A673 (cell line): ENCODE measurements at regions not wholly inside any gene's neighbourhood (a gene's known extent, or its start where the extent isn't known, plus 50 kb on each side); places are given as distances from the start of the nearest gene placed in this dataset.

Experiments
- BruUV-seq: library from RNA; stranded (reverse); fragments of 400-500 nt; replicated peaks from 2 replicates; lab custom pipeline; 2021; lab: Mats Ljungman, UMichigan
- CTCF ChIA-PET: fragments of 300-600 bp; sonication (Branson Sonifier 250); formaldehyde crosslinking; loops from one replicate; lab custom pipeline; 2022; ENCODE audit warnings: antibody characterized with exemption; lab: Charles Lee
- POLR2A ChIA-PET: fragments of 300-600 bp; sonication (Branson Sonifier 250); formaldehyde crosslinking; loops from one replicate; lab custom pipeline; 2022; ENCODE audit warnings: antibody characterized with exemption; ENCODE audit not compliant: low non-redundant PET; lab: Charles Lee
- DNase-seq: peaks from one replicate; pipeline ENCODE4 v3.0.0-alpha.2; 2015; ENCODE audit warnings: low spot score
- H3K27ac ChIP-seq: fragments of 200-600 bp; sonication (generic); 2 replicates; pipeline ENCODE4 v1.5.1; 2016; ENCODE audit warnings: mixed run types, low read depth, mild to moderate bottlenecking, mixed read lengths, antibody characterized with exemption, low read length; ENCODE audit not compliant: poor library complexity, severe bottlenecking
- H3K27me3 ChIP-seq: fragments of 200-600 bp; sonication (generic); replicated peaks from 2 replicates; pipeline ENCODE4 v1.6.1; 2017; ENCODE audit warnings: mixed run types, low read depth, mild to moderate bottlenecking, mixed read lengths, antibody characterized with exemption, low read length; ENCODE audit not compliant: insufficient read depth, poor library complexity
- H3K36me3 ChIP-seq: fragments of 200-600 bp; sonication (generic); 2 replicates; pipeline ENCODE4 v1.6.1; 2016; ENCODE audit warnings: mixed run types, mild to moderate bottlenecking, mixed read lengths, antibody characterized with exemption, low read length; ENCODE audit not compliant: insufficient read depth, poor library complexity, severe bottlenecking
- H3K4me1 ChIP-seq: fragments of 200-600 bp; sonication (generic); 2 replicates; pipeline ENCODE4 v1.6.1; 2017; ENCODE audit warnings: mixed run types, mild to moderate bottlenecking, mixed read lengths, antibody characterized with exemption, low read length; ENCODE audit not compliant: insufficient read depth, poor library complexity, severe bottlenecking
- H3K4me3 ChIP-seq: fragments of 200-600 bp; sonication (generic); 2 replicates; pipeline ENCODE4 v1.5.1; 2016; ENCODE audit warnings: low read depth, mixed run types, mild to moderate bottlenecking, mixed read lengths, low read length; ENCODE audit not compliant: poor library complexity, severe bottlenecking
- H3K9me3 ChIP-seq: fragments of 200-600 bp; sonication (generic); 2 replicates; pipeline ENCODE4 v1.6.1; 2016; ENCODE audit warnings: mixed run types, low read depth, mild to moderate bottlenecking, mixed read lengths, antibody characterized with exemption, low read length; ENCODE audit not compliant: poor library complexity, severe bottlenecking
- EZH2 ChIP-seq: fragments of 200-600 bp; sonication (generic); IDR thresholded peaks from 2 replicates; pipeline ENCODE4 v1.6.1; 2017; ENCODE audit warnings: borderline replicate concordance, low read depth, mild to moderate bottlenecking, mixed read lengths, antibody characterized with exemption, low read length; ENCODE audit not compliant: poor library complexity, severe bottlenecking
- intact Hi-C: fragments of 100-400 bp; cut with micrococcal nuclease; formaldehyde crosslinking; loops from one replicate; pipeline ENCODE4 v1.10.0; 2022; ENCODE audit not compliant: unreplicated experiment
- TF ChIP-seq, protein P1 (sequence below): fragments of 300-800, 200-600 bp; sonication (generic); conservative IDR thresholded peaks from 2 replicates; pipeline ENCODE4 v1.5.1; 2017; ENCODE audit warnings: low read depth, mild to moderate bottlenecking, antibody characterized with exemption, low read length, moderate library complexity, mixed read lengths

DNA sequence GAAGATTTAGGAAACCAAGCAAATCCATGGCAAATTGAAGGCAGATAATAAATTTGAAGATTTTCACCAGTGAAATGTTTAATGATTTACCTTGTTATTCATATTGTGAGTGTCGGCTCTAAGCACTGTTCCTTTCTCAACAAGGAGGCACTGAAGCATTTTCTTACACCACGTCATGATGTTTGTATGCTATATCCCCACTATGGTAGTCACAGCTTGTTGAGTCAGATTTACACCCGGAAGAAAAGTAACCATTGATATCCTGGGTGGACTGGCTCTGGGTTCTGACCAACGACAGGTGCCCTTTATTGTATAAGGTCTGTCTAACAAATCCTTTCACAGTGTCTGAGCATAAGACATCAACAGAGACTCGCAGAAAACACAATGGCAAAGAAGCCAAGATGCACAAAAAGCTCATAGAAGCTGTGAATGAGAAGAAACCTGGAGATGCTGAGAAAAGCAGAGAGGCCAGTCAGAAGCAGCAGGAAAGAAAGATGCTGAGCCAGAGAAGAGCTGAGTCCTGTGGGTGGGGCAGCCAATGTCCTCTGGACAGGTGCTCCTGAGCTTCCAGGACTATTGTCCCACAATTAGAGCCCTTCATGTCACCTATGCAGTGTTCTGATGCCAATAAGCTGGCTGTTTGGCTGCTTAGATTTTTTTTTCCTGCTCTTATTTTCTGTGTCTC is 49.7 kb upstream of the ARHGAP5 start:
- BruUV-seq = no TSS peak
- DNase-seq = no peak
- intact Hi-C loops = no loop called here

More for the DNA sequence above, 49.7 kb upstream of the ARHGAP5 start:
- H3K9me3 ChIP-seq = no peaks in the 10 kb centered on the region
- CTCF ChIA-PET = no interaction called here
- no peak for TF ChIP-seq EZH2
- TF ChIP-seq, protein P1, sequence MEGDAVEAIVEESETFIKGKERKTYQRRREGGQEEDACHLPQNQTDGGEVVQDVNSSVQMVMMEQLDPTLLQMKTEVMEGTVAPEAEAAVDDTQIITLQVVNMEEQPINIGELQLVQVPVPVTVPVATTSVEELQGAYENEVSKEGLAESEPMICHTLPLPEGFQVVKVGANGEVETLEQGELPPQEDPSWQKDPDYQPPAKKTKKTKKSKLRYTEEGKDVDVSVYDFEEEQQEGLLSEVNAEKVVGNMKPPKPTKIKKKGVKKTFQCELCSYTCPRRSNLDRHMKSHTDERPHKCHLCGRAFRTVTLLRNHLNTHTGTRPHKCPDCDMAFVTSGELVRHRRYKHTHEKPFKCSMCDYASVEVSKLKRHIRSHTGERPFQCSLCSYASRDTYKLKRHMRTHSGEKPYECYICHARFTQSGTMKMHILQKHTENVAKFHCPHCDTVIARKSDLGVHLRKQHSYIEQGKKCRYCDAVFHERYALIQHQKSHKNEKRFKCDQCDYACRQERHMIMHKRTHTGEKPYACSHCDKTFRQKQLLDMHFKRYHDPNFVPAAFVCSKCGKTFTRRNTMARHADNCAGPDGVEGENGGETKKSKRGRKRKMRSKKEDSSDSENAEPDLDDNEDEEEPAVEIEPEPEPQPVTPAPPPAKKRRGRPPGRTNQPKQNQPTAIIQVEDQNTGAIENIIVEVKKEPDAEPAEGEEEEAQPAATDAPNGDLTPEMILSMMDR = no peak
- no peaks in the 10 kb centered on the region for H3K27me3 ChIP-seq
- H3K4me1 ChIP-seq = no peaks in the 10 kb centered on the region
- H3K36me3 ChIP-seq = no peaks in the 10 kb centered on the region
- H3K27ac ChIP-seq = no peak overlapping the region
- no peak overlapping the region for H3K4me3 ChIP-seq
- POLR2A ChIA-PET = no interaction called here
